ENCODE measurements at regions not wholly inside any gene's neighbourhood (a gene's known extent, or its start where the extent isn't known, plus 50 kb on each side); places are given as distances from the start of the nearest gene placed in this dataset.

DNA sequence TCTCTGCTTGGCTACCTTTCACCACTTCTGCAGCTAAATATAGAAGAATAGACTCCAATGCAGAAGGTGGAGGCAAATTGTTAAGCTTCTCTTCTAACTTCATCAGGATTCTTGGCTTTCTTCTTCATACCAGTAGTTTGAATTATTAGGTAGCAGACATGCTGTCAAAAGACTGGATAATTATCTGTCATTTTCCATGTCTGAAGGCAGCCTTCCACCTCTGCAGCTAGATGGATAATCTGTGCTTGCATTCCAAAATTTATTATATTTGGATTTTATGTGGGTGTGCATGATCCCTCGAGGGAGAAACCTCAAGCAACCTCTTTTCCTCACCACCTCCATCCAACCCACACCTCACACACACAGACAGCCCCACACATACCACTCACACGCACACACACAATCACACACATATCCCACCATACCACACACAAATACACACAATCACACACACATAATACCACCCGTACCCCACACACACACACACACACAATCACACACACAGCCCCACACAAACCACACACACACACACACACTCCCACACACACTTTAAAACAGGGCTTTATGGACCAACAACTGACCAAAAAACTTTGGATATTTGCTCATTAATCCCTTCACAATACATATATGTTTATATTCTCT is 145.0 kb downstream of the C7orf25 start:
- Histone ChIP-seq H3K9me3 (no peaks in the 10 kb centered on the region), H3K27me3 (ENCODE audit: insufficient read depth) (peaks cover 13% of the 10 kb centered on the region; the same call in 1 of the 2 replicates), H3F3A (replicated peaks; ENCODE audit: insufficient read depth) (no peaks in the 10 kb centered on the region), H2AFZ (ENCODE audit: low read depth) (no peak overlapping the region), H3K4me1 (ENCODE audit: control insufficient read depth in 1 of 2, insufficient read depth in 2 of 2, low read depth in 1 of 2, low read length in 1 of 2) (no peaks in the 10 kb centered on the region), H3K9me2 (no peaks in the 10 kb centered on the region), H3K79me2 (ENCODE audit: insufficient read depth) (no peaks in the 10 kb centered on the region), H4K20me1 (ENCODE audit: insufficient read depth) (no peaks in the 10 kb centered on the region), H3K4me2 (no peak overlapping the region), H3K9ac (no peak overlapping the region), H3K36me3 (replicated peaks in 1 of 2; ENCODE audit: control insufficient read depth in 1 of 2, insufficient read depth in 2 of 2, low read length in 1 of 2) (no peaks in the 10 kb centered on the region), H3K27ac (ENCODE audit: low read depth in 2 of 2, low read length in 1 of 2) (no peak overlapping the region), H3K4me3 (ENCODE audit: low read depth in 2 of 2, low read length in 1 of 2) (no peak overlapping the region)
- CTCF ChIA-PET, result interaction anchor here (1.0 to 1.8 kb wide), 3 partner anchors 21 to 824 kb away, joined by 3 to 7 read pairs (median 5); no protein-coding TSS in a partner anchor
- no peak for DNase-seq
- 1% methylated on average over 3 of the region's 3 CpGs for WGBS (ENCODE audit: low lambda C conversion rate)
- TF ChIP-seq, protein P1, sequence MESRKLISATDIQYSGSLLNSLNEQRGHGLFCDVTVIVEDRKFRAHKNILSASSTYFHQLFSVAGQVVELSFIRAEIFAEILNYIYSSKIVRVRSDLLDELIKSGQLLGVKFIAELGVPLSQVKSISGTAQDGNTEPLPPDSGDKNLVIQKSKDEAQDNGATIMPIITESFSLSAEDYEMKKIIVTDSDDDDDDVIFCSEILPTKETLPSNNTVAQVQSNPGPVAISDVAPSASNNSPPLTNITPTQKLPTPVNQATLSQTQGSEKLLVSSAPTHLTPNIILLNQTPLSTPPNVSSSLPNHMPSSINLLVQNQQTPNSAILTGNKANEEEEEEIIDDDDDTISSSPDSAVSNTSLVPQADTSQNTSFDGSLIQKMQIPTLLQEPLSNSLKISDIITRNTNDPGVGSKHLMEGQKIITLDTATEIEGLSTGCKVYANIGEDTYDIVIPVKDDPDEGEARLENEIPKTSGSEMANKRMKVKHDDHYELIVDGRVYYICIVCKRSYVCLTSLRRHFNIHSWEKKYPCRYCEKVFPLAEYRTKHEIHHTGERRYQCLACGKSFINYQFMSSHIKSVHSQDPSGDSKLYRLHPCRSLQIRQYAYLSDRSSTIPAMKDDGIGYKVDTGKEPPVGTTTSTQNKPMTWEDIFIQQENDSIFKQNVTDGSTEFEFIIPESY (IDR thresholded peaks at IDR 0.05; ENCODE audit: borderline replicate concordance, low read depth), result no peak
- TF ChIP-seq MEF2A (IDR thresholded peaks at IDR 0.05; ENCODE audit: borderline replicate concordance, low read depth), result no peak
- POLR2A ChIA-PET, result no interaction called here

DNA sequence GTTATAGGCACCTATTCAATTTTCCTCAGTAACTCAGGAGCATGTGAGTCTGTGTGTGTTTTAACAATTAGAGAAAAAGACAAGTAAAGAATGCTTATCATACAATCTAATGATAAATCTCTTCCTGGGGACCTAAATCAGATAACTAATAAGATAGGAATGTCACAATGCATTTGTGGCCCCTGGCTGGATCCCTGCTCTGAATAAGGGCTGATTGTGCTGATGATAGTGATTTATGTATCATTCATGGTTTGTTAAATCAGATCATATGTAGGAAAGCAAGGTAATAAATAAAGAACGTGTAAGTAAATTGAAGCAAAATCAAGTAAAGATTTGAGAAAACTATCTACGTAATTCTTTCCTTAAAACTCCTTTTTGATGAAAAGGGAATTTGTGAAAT is 145.9 kb downstream of the C7orf25 start:
- H3K4me1 ChIP-seq (ENCODE audit: control insufficient read depth in 1 of 2, insufficient read depth in 2 of 2, low read depth in 1 of 2, low read length in 1 of 2), result no peaks in the 10 kb centered on the region
- no peaks in the 10 kb centered on the region for H3K36me3 ChIP-seq (replicated peaks in 1 of 2; ENCODE audit: control insufficient read depth in 1 of 2, insufficient read depth in 2 of 2, low read length in 1 of 2)
- H3K4me2 ChIP-seq, result no peak overlapping the region
- H3K9ac ChIP-seq, result no peak overlapping the region
- no peak overlapping the region for H3K27ac ChIP-seq (ENCODE audit: low read depth in 2 of 2, low read length in 1 of 2)
- 2% methylated on average over 2 of the region's 2 CpGs for WGBS (ENCODE audit: low lambda C conversion rate)
- H2AFZ ChIP-seq (ENCODE audit: low read depth), result no peak overlapping the region
- ChIA-PET POLR2A (no interaction called here), CTCF (interaction anchor here (0.9 to 1.8 kb wide), 2 partner anchors 110 to 823 kb away, joined by 3 to 5 read pairs; no protein-coding TSS in a partner anchor)
- no peaks in the 10 kb centered on the region for H3K79me2 ChIP-seq (ENCODE audit: insufficient read depth)
- H3K9me2 ChIP-seq, result no peaks in the 10 kb centered on the region
- no peaks in the 10 kb centered on the region for H3K9me3 ChIP-seq
- TF ChIP-seq GABPA (IDR thresholded peaks at IDR 0.05; ENCODE audit: low read depth), result no peak
- TF ChIP-seq FOXJ3 (CRISPR knock-in tag; IDR thresholded peaks at IDR 0.05), result no peak
- TF ChIP-seq, protein P2, sequence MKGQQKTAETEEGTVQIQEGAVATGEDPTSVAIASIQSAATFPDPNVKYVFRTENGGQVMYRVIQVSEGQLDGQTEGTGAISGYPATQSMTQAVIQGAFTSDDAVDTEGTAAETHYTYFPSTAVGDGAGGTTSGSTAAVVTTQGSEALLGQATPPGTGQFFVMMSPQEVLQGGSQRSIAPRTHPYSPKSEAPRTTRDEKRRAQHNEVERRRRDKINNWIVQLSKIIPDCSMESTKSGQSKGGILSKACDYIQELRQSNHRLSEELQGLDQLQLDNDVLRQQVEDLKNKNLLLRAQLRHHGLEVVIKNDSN (IDR thresholded peaks at IDR 0.05; ENCODE audit: borderline replicate concordance, low read depth), result no peak
- TF ChIP-seq CHD2 (IDR thresholded peaks at IDR 0.05; ENCODE audit: low read length, partially characterized antibody), result no peak
- no peak for TF ChIP-seq RCOR1 (IDR thresholded peaks at IDR 0.05; ENCODE audit: low read length)
- no peak for TF ChIP-seq GATA2 (CRISPR knock-in tag; IDR thresholded peaks at IDR 0.05)
- TF ChIP-seq FOXM1 (IDR thresholded peaks at IDR 0.05; ENCODE audit: low read depth), result no peak
- TF ChIP-seq, protein P3, sequence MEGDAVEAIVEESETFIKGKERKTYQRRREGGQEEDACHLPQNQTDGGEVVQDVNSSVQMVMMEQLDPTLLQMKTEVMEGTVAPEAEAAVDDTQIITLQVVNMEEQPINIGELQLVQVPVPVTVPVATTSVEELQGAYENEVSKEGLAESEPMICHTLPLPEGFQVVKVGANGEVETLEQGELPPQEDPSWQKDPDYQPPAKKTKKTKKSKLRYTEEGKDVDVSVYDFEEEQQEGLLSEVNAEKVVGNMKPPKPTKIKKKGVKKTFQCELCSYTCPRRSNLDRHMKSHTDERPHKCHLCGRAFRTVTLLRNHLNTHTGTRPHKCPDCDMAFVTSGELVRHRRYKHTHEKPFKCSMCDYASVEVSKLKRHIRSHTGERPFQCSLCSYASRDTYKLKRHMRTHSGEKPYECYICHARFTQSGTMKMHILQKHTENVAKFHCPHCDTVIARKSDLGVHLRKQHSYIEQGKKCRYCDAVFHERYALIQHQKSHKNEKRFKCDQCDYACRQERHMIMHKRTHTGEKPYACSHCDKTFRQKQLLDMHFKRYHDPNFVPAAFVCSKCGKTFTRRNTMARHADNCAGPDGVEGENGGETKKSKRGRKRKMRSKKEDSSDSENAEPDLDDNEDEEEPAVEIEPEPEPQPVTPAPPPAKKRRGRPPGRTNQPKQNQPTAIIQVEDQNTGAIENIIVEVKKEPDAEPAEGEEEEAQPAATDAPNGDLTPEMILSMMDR (IDR thresholded peaks at IDR 0.05), result no peak
- TF ChIP-seq, protein P4, sequence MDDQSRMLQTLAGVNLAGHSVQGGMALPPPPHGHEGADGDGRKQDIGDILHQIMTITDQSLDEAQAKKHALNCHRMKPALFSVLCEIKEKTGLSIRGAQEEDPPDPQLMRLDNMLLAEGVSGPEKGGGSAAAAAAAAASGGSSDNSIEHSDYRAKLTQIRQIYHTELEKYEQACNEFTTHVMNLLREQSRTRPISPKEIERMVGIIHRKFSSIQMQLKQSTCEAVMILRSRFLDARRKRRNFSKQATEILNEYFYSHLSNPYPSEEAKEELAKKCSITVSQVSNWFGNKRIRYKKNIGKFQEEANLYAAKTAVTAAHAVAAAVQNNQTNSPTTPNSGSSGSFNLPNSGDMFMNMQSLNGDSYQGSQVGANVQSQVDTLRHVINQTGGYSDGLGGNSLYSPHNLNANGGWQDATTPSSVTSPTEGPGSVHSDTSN (IDR thresholded peaks at IDR 0.05), result no peak
- peaks cover 13% of the 10 kb centered on the region; the same call in 1 of the 2 replicates for H3K27me3 ChIP-seq (ENCODE audit: insufficient read depth)
- H3F3A ChIP-seq (replicated peaks; ENCODE audit: insufficient read depth), result no peaks in the 10 kb centered on the region
- no peak for DNase-seq
- no peaks in the 10 kb centered on the region for H4K20me1 ChIP-seq (ENCODE audit: insufficient read depth)
- H3K4me3 ChIP-seq (ENCODE audit: low read depth in 2 of 2, low read length in 1 of 2), result no peak overlapping the region

Measured in SK-N-SH (cell line).